Stimulated activated CD4-positive, alpha-beta T cell treated with anti-CD3 and anti-CD28 coated beads, Interleukin-2, amount 100 ng/mL, for 24 hours (primary cell): ENCODE measurements at regions not wholly inside any gene's neighbourhood (a gene's known extent, or its start where the extent isn't known, plus 50 kb on each side); places are given as distances from the start of the nearest gene placed in this dataset.
A peak's percentile ranks its signal among the peaks of the same experiment; 100 is the strongest.

Experiments used
- DNase-seq, 2 donors: peaks; one replicate each; pipeline ENCODE4 v3.0.0-alpha.2; 2020

DNA sequence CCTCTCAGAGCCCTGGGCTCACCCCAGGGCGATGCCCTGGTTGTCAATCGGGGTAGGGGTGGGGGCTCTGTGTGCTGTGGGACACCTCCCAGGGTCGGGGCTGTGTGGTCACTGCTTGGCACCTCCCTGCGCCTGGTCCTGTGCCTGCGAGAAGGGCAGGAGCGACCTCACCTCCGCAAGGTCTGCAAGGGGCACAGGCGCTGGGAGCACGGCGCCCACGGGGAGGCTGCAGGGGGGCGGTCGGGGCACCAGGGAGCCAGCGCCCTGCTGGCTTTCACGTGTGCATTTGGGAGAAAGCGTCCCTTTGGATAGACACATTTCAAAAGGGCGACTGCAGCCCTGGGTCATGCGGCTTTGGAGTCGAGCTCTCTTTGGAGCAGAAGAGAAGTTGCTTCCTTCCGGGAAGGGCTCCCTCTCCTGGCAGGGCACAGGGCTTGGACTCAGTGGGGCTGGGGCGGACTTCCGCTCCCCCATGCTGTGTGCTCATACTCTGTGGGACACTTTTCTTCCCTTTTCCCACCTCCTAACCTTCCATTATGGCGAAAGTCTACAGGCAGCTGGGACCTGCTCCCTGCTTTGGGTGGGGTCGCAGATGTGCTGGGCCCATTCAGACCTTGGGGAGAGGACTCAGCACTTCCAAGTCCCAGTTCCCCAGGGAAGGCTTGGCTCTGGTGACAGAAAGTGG lies 52.9 kb upstream of the SLC28A3 start:
- DNase-seq, result no peak

GRCh38 chr9:84394036-84394435 lies 53.5 kb upstream of the SLC28A3 start:
- DNase-seq, result no peak

DNA sequence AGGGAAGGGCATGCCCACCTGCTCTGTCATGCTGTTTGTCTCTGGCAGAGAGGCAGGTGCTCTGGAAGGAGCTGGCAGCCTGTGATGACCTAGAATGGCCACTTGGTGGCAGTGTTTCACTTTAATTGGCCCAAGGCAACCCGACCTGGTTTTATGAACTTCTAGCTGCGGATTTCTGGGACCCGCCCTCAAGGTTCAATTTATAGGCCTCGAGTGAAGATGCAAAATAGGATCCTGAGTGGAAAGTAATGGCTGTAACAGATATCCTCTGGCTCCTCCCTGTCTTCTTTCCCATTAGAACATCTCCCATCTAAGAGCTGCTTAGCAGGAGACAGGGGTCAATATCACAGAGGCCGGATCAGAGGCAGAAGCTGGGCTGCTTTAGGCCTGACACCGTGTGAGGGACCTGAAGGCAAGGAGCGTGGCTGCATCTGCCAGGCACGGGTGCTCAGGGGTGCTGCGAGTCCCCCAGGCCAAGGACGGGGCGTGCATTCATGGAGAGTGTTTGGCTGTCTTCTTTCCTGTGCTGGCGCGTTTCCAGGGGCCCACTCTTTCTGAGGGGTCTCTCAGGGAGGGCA lies 56.7 kb upstream of the SLC28A3 start:
- peak; percentile 65 for DNase-seq

DNA sequence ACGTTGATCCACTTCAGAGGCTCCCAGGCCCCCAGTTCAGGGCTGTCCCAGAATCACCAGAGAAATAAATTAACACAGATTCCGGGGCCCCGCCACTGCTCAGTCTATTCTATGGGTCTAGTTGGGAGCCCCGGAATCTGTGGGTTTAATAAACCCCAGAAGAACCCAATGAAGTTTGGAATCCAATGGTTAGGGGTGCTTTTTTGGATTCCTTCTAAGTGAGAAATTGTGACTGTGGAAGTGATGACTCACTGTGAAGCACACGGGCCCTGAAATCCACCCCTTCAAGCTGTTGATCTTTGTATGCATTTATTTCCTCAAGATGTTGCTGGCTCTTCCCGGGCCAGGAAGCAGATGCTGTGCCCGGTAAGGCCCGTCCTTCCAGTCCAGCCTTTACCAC lies 57.3 kb upstream of the SLC28A3 start:
- DNase-seq, result no peak

- DNase-seq, result no peak
Observed at GRCh38 chr9:84402517-84402916, 62.0 kb upstream of the SLC28A3 start.

- no peak for DNase-seq
Observed at GRCh38 chr9:84403288-84403687, 62.7 kb upstream of the SLC28A3 start.

DNA sequence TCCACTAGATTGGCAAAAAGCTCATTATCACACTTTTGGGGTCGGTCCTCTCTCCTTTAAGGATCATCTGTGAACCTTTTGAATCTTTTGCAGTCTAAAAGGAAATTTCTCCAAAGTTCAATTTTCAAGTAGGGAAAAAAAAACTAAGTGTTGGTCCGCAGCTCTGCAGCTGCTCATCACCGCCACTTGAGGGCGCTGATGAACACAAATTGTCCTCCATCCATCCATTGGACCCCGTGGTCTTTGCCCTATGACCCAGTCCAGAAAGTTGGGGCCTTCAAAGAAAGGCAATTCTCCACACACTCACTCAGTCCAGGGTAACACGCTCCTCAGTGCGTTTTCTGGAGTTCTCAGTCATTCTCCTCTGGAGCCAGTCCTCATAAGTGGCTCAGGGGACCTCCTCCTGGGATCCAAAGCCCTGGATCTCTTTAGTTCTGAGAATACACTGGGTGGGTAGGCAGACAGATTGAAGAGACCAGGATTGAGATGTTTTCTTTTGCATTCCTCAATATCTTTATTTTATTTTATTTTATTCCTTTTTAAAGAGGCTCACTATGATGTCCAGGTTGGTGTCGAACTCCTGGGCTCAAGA lies 63.6 kb upstream of the SLC28A3 start:
- DNase-seq, result peak in 1 of 2 donors; percentile 15

- DNase-seq, result no peak
Observed at GRCh38 chr9:84405667-84406066, 65.1 kb upstream of the SLC28A3 start.

GRCh38 chr9:84408416-84408815 lies 67.9 kb upstream of the SLC28A3 start:
- DNase-seq, result no peak

DNA sequence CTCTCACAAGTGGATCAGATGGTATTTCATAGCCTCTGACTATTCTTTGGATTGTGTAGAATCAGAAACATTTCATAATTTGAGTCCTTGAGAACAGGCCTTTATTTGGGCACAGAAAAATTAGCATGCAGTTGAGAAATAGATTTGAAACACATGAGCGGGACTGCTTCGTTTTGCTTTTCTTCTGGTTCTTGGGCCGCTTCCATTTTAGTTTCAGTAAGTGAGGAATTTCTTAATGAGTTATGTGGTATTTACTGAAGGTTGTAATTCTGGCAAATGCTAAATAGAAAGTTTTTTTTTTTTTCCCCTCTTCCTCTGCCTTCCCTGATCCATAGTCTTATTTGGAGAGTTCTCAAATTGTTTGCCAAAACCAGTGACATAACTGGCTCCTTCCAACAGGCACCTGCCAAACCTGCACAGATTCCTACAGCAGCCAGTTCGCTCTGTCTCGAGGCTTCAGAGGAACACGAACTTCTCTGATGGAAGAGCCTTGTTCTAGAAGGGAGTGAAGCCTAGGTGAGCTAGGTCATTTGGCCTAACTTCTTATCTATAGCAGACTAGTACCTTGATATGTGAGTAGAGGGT lies 71.2 kb upstream of the SLC28A3 start:
- no peak for DNase-seq

DNA sequence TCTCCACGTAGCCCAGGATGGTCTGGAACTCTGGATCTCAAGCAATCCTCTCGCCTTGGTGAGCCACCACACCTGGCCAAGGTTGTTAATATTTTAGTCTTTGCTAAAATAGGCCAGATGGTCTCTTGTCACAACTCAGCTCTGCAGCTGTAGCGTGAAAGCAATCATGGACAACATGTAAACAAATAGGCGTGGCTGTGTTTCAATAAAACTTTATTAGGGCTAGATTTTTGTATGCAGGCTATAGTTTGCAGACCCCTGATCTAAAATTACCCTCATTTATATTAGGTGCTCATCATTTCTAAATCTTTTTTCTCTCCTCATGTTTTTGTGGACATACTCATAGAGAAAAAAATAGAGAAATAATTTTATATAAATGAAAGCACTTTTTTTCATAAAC lies 72.1 kb upstream of the SLC28A3 start:
- DNase-seq, result no peak

GRCh38 chr9:84413301-84413700 lies 72.7 kb upstream of the SLC28A3 start:
- no peak for DNase-seq

DNA sequence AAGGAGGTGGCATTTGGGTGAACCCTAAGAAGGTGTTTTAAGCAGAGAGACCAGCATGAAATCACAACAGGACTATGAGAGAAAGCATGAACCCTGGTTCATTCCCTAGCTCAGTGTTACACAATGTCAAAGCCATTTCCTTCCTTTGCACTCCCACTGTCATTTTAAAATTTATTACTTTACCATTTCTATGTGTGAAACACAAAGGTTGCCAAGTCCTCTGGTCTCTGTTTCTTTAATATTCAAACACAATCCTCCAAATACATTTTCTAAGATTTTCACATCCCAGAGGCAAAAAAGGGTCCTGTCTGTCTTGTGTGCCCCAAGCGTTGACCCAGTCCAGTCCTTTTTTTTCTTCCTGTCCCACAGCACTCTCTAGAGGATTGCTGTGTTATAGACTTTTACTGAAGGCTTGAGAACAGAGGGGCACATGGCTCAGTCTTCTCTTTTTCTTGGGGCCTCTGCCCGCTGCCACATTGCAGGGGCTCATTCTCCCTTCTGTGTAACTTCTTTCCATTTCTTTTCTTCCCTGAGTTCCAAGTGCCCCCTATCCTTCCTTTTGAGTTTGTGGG lies 78.6 kb upstream of the SLC28A3 start:
- no peak for DNase-seq

GRCh38 chr9:84424931-84425330 lies 84.4 kb upstream of the SLC28A3 start:
- no peak for DNase-seq

DNA sequence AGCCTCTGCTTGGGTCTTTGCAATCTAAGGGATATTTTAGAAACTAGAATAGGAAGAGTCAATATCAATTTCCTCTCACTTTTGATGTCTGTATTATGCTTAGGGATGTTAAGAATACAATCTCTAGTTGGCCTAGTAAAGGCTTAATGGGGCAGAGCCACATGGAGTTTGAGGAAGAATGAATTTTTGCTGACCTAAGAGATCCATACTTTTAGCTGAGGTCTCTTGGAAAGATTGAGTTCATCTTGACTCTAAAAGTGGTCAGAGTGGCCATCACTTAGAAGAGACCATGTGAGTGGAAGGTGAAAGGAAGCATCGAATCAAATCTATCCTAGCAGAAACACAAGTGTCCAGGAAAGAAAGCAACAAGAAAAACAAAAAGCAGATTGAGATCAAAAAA lies 92.2 kb upstream of the SLC28A3 start:
- DNase-seq, result no peak

DNA sequence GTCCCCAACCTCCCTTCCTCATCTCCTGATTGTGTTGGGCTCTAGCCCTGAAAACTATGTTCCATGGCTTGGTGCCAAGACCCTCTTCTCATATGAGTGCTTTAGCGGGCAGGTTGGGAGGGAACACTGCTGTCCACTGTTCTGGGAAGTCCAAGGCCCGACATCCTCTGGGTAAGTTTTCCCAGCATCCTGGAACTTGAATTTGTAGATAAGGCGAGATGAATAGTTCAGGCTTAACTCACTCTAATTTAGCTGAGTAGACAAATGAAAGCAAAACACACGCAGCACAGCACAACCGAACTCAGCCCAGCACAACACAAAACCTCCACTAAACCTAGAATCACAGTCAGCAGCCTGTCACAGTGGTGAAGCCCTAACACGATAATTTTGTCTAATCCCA lies 95.3 kb upstream of the SLC28A3 start:
- no peak for DNase-seq

- no peak for DNase-seq
Observed at GRCh38 chr9:84436386-84437109, 96.0 kb upstream of the SLC28A3 start.

DNA sequence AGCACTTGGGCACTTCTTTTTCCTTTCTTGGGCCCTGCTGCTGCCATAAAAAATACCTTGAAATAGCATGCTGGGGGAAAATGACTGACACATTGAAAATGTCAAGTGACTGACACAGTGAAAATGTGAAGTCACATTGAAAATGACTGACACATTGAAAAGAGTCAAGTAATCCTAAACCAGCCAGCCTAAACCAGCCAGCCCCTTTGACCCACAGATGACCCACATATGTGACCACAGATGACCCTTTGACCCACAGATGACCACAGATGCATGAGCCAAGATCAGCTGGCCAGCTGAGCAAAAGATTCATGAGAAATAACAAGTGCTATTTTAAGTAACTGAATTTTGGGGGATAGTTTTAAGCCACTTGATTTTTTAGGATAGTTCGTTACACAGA lies 97.8 kb upstream of the SLC28A3 start:
- no peak for DNase-seq

DNA sequence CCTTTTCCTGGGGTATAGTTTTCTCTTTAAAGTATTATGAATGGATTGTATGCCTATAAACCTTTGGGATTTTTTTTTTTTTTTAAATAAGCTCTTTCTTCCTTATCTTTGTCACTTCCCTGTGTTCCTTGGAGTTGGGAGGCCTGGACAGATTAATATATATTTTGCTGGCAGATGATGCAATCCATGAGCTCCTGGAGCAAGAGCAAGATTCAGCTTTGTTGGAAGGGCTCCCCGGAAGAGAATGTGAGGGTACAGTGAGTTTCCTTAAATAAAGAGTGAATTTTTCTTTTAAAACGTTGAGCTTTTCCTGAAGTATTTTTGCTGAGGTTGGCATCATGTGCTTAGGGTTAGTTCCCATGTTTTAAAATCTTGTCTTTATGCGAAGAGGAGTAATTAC lies 98.7 kb upstream of the SLC28A3 start:
- no peak for DNase-seq

- DNase-seq, result no peak
Observed at GRCh38 chr9:84442712-84443111, 102.2 kb upstream of the SLC28A3 start.

DNA sequence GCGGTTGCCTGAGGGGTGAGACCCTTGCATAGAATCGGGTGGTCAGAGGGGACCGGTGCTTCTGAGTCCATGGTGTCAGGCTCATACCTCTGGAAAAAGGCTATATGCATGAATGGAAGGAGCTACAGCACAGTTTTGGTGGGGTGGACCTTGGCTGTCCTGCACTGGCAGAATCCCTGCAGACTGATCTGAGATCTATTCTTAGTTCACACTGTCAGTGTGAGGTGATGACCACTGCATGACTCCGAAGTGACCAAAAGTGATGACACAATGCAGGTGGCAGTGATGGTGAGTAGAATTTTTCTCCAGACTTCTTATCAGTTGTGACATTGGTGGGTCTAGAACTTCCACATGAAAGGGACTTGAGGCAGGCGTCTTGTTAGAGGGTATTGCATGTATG lies 105.2 kb upstream of the SLC28A3 start:
- DNase-seq, result no peak

GRCh38 chr9:84447305-84447704 lies 106.7 kb upstream of the SLC28A3 start:
- no peak for DNase-seq

GRCh38 chr9:84450029-84450428 lies 109.5 kb upstream of the SLC28A3 start:
- DNase-seq, result no peak
